HCT116 (cell line): ENCODE measurements at regions not wholly inside any gene's neighbourhood (a gene's known extent, or its start where the extent isn't known, plus 50 kb on each side); places are given as distances from the start of the nearest gene placed in this dataset.

Source experiments
- ATAC-seq: fragments of 200-7000 bp; cut with Tn5 transposase; 2 replicates; pipeline ENCODE4 v1.9.1; 2020; ENCODE audit warnings: mild to moderate bottlenecking, moderate library complexity
- BruUV-seq: library from RNA; stranded (reverse); fragments of 400-500 nt; replicated peaks from 2 replicates; lab custom pipeline; 2021; lab: Mats Ljungman, UMichigan
- CTCF ChIA-PET: fragments of 300-600 bp; sonication (Branson Sonifier 250); formaldehyde crosslinking; loops from one replicate; lab custom pipeline; 2021; ENCODE audit warnings: antibody characterized with exemption; lab: Charles Lee
- POLR2A ChIA-PET: fragments of 300-600, 350-600 bp; sonication (Branson Sonifier 250); formaldehyde crosslinking; loops from one replicate; lab custom pipeline; 2021; ENCODE audit warnings: antibody characterized with exemption; lab: Charles Lee
- RAD21 ChIA-PET, 2 experiments: fragments of 300-600 bp; sonication (Branson Sonifier 250); formaldehyde crosslinking; loops; one replicate each; lab custom pipeline; 2023; ENCODE audit warnings: low total read pairs in 2 of 2; ENCODE audit not compliant: uncharacterized antibody in 2 of 2, unreplicated experiment in 2 of 2, low non-redundant PET in 1 of 2; lab: Charles Lee
- DNase-seq: peaks from one replicate; pipeline ENCODE4 v3.0.0-alpha.2; 2010; ENCODE audit warnings: low read depth, low spot score
- H2AFZ ChIP-seq: fragments of 200-600 bp; shearing (Covaris generic), sonication (generic); 2 replicates; pipeline ENCODE4 v1.6.1; 2017; ENCODE audit warnings: low read depth, mixed run types, mixed read lengths, antibody characterized with exemption, low read length; ENCODE audit not compliant: poor library complexity, severe bottlenecking
- H3K27ac ChIP-seq: 2 replicates; pipeline ENCODE4 v1.5.1; 2012; ENCODE audit warnings: low read depth, low read length
- H3K27me3 ChIP-seq: fragments of 200-600 bp; sonication (generic); 2 replicates; pipeline ENCODE4 v1.6.1; 2016; ENCODE audit warnings: mixed run types, low read length, mixed read lengths; ENCODE audit not compliant: insufficient read depth
- H3K36me3 ChIP-seq, 2 experiments: fragments of 200-500 bp in 1 of 2; fragments of 200-600 bp in 1 of 2; sonication (Bioruptor generic) in 1 of 2; sonication (generic) in 1 of 2; 2 replicates each; pipeline versions ENCODE4 v1.5.1 to v1.6.1; 2014 to 2016; ENCODE audit warnings: low read length in 2 of 2, inconsistent platforms in 1 of 2, mixed read lengths in 1 of 2, mixed run types in 1 of 2; ENCODE audit not compliant: insufficient read depth in 2 of 2, control insufficient read depth in 1 of 2
- H3K4me1 ChIP-seq, 2 experiments: fragments of 200-600 bp in 1 of 2; sonication (generic) in 1 of 2; 2 replicates each; pipeline versions ENCODE4 v1.5.1 to v1.6.1; 2012 to 2017; ENCODE audit warnings: low read length in 2 of 2, inconsistent platforms in 1 of 2, mild to moderate bottlenecking in 1 of 2, mixed read lengths in 1 of 2, mixed run types in 1 of 2, moderate library complexity in 1 of 2; ENCODE audit not compliant: insufficient read depth in 2 of 2, control insufficient read depth in 1 of 2
- H3K4me2 ChIP-seq: fragments of 200-600 bp; sonication (generic); 2 replicates; pipeline ENCODE4 v1.6.1; 2017; ENCODE audit warnings: mixed run types, low read length, mixed read lengths
- H3K4me3 ChIP-seq, 2 experiments: fragments of 200-600 bp in 1 of 2; sonication (generic) in 1 of 2; replicated peaks in 1 of 2; 2 replicates each; pipeline ENCODE4 v1.5.1; 2011 to 2016; ENCODE audit warnings: low read length in 2 of 2, control low read depth in 1 of 2, low read depth in 1 of 2, mild to moderate bottlenecking in 1 of 2, mixed read lengths in 1 of 2, mixed run types in 1 of 2
- H3K79me2 ChIP-seq: fragments of 200-600 bp; sonication (generic); 2 replicates; pipeline ENCODE4 v1.6.1; 2017; ENCODE audit warnings: mild to moderate bottlenecking, mixed run types, low read length, moderate library complexity, mixed read lengths; ENCODE audit not compliant: insufficient read depth
- H3K9ac ChIP-seq: fragments of 200-600 bp; sonication (generic); 2 replicates; pipeline ENCODE4 v1.6.1; 2016; ENCODE audit warnings: low read length, mixed read lengths
- H3K9me2 ChIP-seq: fragments of 200-600 bp; sonication (generic), shearing (Covaris generic); 2 replicates; pipeline ENCODE4 v1.6.1; 2017; ENCODE audit warnings: mixed run types, mild to moderate bottlenecking, moderate library complexity; ENCODE audit not compliant: insufficient read depth
- H3K9me3 ChIP-seq, 2 experiments: fragments of 200-500 bp in 1 of 2; fragments of 200-600 bp in 1 of 2; sonication (Bioruptor generic) in 1 of 2; sonication (generic) in 1 of 2; 2 replicates each; pipeline ENCODE4 v1.6.1; 2014 to 2017; ENCODE audit warnings: low read length in 2 of 2, mixed read lengths in 2 of 2, inconsistent platforms in 1 of 2, low read depth in 1 of 2, mild to moderate bottlenecking in 1 of 2, mixed run types in 1 of 2, moderate library complexity in 1 of 2; ENCODE audit not compliant: control insufficient read depth in 1 of 2, insufficient read depth in 1 of 2
- H4K20me1 ChIP-seq: fragments of 200-600 bp; sonication (generic), shearing (Covaris generic); 2 replicates; pipeline ENCODE4 v1.6.1; 2017; ENCODE audit warnings: mixed run types, mild to moderate bottlenecking, moderate library complexity; ENCODE audit not compliant: insufficient read depth
- ATF3 ChIP-seq: IDR thresholded peaks from 2 replicates; pipeline ENCODE4 v1.6.1; 2012
- CBX3 ChIP-seq: IDR thresholded peaks from 2 replicates; pipeline ENCODE4 v1.6.1; 2012; ENCODE audit warnings: low read depth
- POLR2AphosphoS5 ChIP-seq: IDR thresholded peaks from 2 replicates; pipeline ENCODE4 v1.6.1; 2011; ENCODE audit warnings: mild to moderate bottlenecking, low read depth, low read length, moderate library complexity
- REST ChIP-seq: IDR thresholded peaks from 2 replicates; pipeline ENCODE4 v1.6.1; 2012; ENCODE audit warnings: low read depth
- TCF7L2 ChIP-seq: IDR thresholded peaks from 2 replicates; pipeline ENCODE4 v1.7.0; 2011; ENCODE audit warnings: borderline replicate concordance, inconsistent platforms; ENCODE audit not compliant: insufficient read depth, insufficient read length; ENCODE audit errors: extremely low read depth
- YY1 ChIP-seq: IDR thresholded peaks from 2 replicates; pipeline ENCODE4 v1.6.1; 2011; ENCODE audit warnings: low read length, low read depth, moderate library complexity, mild to moderate bottlenecking; ENCODE audit not compliant: insufficient replicate concordance; ENCODE audit errors: extremely low read depth
- ZFX ChIP-seq: fragments of 450-650 bp; IDR thresholded peaks from 2 replicates; pipeline ENCODE4 v1.6.1; 2017
- ZNF274 ChIP-seq: fragments of 200-500 bp; sonication (Bioruptor generic); IDR thresholded peaks from 2 replicates; pipeline ENCODE4 v1.6.1; 2014; ENCODE audit warnings: mild to moderate bottlenecking, low read depth, low read length, inconsistent platforms
- intact Hi-C: fragments of 100-400 bp; cut with micrococcal nuclease; formaldehyde crosslinking; loops from 2 replicates; pipeline ENCODE4 v1.10.0; 2022

DNA sequence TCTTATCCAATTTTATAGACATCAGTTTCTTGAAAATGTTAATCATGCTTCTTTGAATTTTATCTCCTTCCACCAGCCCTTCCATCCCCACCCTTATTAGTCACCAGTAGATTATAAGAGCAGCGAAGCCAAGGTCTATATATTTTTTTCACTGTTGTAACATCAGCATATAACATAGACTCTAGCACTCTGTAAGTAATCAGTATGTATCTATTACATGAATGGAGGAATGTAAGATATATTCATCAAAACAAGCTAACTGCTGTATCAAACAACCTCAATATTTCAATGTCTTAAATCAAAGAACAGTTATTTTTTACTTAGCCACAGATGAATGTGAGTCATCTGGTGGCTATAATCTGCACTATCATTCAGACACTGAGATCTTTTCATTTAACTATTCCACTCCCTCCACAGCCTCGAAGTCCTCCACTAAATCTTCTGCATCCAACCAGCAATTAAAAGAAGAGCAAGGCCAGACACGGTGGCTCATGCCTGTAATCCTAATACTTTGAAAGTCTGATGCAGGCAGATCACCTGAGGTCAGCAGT lies 178.9 kb downstream of the CENPC start:
- Histone ChIP-seq H3K27ac (no peak overlapping the region), H3K9ac (no peak overlapping the region), H3K79me2 (no peaks in the 10 kb centered on the region), H2AFZ (no peak overlapping the region), H4K20me1 (no peaks in the 10 kb centered on the region), H3K4me1 (no peaks in the 10 kb centered on the region), H3K9me3 (no peaks in the 10 kb centered on the region), H3K4me3 (no peak overlapping the region), H3K36me3 (no peaks in the 10 kb centered on the region), H3K9me2 (no peaks in the 10 kb centered on the region), H3K27me3 (no peaks in the 10 kb centered on the region), H3K4me2 (no peak overlapping the region)
- DNase-seq, result no peak
- TF ChIP-seq TCF7L2 (no peak), YY1 (no peak)
- intact Hi-C loops, result no loop called here
- ATAC-seq, result no peak
- no TSS peak for BruUV-seq
- RAD21 ChIA-PET, result no interaction called here
- CTCF ChIA-PET, result no interaction called here
- POLR2A ChIA-PET, result no interaction called here

GRCh38 chr4:67365661-67366245 lies 179.6 kb downstream of the CENPC start:
- Histone ChIP-seq H3K4me3 (no peak overlapping the region), H3K4me1 (no peaks in the 10 kb centered on the region), H3K27me3 (no peaks in the 10 kb centered on the region), H3K9me2 (no peaks in the 10 kb centered on the region), H3K79me2 (no peaks in the 10 kb centered on the region), H3K4me2 (no peak overlapping the region), H3K9ac (no peak overlapping the region), H4K20me1 (no peaks in the 10 kb centered on the region), H3K27ac (no peak overlapping the region), H3K36me3 (no peaks in the 10 kb centered on the region), H2AFZ (no peak overlapping the region), H3K9me3 (no peaks in the 10 kb centered on the region)
- POLR2A ChIA-PET, result no interaction called here
- no TSS peak for BruUV-seq
- CTCF ChIA-PET, result no interaction called here
- RAD21 ChIA-PET, result no interaction called here
- DNase-seq (no peak), ATAC-seq (no peak)
- intact Hi-C loops, result no loop called here
- TF ChIP-seq ATF3 (no peak), POLR2AphosphoS5 (no peak), ZFX (no peak), CBX3 (no peak), REST (no peak), ZNF274 (no peak)
